IMR-90 (cell line): ENCODE measurements at regions not wholly inside any gene's neighbourhood (a gene's known extent, or its start where the extent isn't known, plus 50 kb on each side); places are given as distances from the start of the nearest gene placed in this dataset.

ENCODE experiments used
- ATAC-seq: fragments of 200-7000 bp; cut with Tn5 transposase; 2 replicates; pipeline ENCODE4 v1.9.1; 2020; ENCODE audit warnings: low read depth, mild to moderate bottlenecking, moderate library complexity
- BruUV-seq: library from RNA; stranded (reverse); fragments of 400-500 nt; replicated peaks from 2 replicates; lab custom pipeline; 2021; lab: Mats Ljungman, UMichigan
- CTCF ChIA-PET: fragments of 300-600 bp; formaldehyde crosslinking; extraction: SDS; loops from one replicate; lab custom pipeline; 2021; ENCODE audit warnings: antibody characterized with exemption; lab: Yijun Ruan, JAX
- POLR2A ChIA-PET: fragments of 300-600 bp; sonication (Branson Sonifier 250); formaldehyde crosslinking; loops from one replicate; lab custom pipeline; 2022; ENCODE audit warnings: antibody characterized with exemption; ENCODE audit not compliant: unreplicated experiment; lab: Charles Lee
- DNase-seq: peaks from one replicate; pipeline ENCODE4 v3.0.0; 2013
- H2AFZ ChIP-seq: replicated peaks from 2 replicates; pipeline ENCODE3; 2013; ENCODE audit warnings: low read length, mild to moderate bottlenecking; ENCODE audit not compliant: poor library complexity
- H2AK5ac ChIP-seq: 2 replicates; pipeline ENCODE4 v1.6.1; 2013; ENCODE audit warnings: low read depth, low read length, inconsistent platforms
- H2AK9ac ChIP-seq: replicated peaks from 2 replicates; pipeline ENCODE3; 2013; ENCODE audit warnings: mild to moderate bottlenecking, low read depth, low read length, moderate library complexity; ENCODE audit not compliant: poor library complexity
- H2BK120ac ChIP-seq: 2 replicates; pipeline ENCODE4 v1.6.1; 2013; ENCODE audit warnings: low read depth, low read length, inconsistent platforms
- H2BK15ac ChIP-seq: 3 replicates; pipeline ENCODE4 v1.6.1; 2013; ENCODE audit warnings: low read depth, low read length, inconsistent platforms
- H2BK20ac ChIP-seq: 2 replicates; pipeline ENCODE4 v1.6.1; 2013; ENCODE audit warnings: low read depth, mild to moderate bottlenecking, inconsistent platforms, low read length, moderate library complexity
- H2BK5ac ChIP-seq: 2 replicates; pipeline ENCODE4 v1.6.1; 2013; ENCODE audit warnings: mild to moderate bottlenecking, low read depth, low read length, inconsistent platforms; ENCODE audit not compliant: poor library complexity, severe bottlenecking
- H3K14ac ChIP-seq: replicated peaks from 2 replicates; pipeline ENCODE4 v1.6.1; 2013; ENCODE audit warnings: low read depth, low read length, inconsistent platforms
- H3K18ac ChIP-seq: 2 replicates; pipeline ENCODE4 v1.6.1; 2013; ENCODE audit warnings: low read depth, low read length, control low read depth
- H3K23ac ChIP-seq: 2 replicates; pipeline ENCODE4 v1.6.1; 2013; ENCODE audit warnings: low read depth, low read length, inconsistent platforms
- H3K27ac ChIP-seq: 2 replicates; pipeline ENCODE4 v1.5.1; 2013; ENCODE audit warnings: mild to moderate bottlenecking, control low read depth, low read length; ENCODE audit not compliant: insufficient read depth
- H3K27me3 ChIP-seq: 2 replicates; pipeline ENCODE4 v1.6.1; 2013; ENCODE audit warnings: low read length; ENCODE audit not compliant: control insufficient read depth, insufficient read depth
- H3K36me3 ChIP-seq: 2 replicates; pipeline ENCODE4 v1.6.1; 2013; ENCODE audit warnings: low read length, mixed read lengths; ENCODE audit not compliant: control insufficient read depth, insufficient read depth
- H3K4ac ChIP-seq: 2 replicates; pipeline ENCODE4 v1.6.1; 2013; ENCODE audit warnings: low read depth, low read length, inconsistent platforms
- H3K4me1 ChIP-seq: 2 replicates; pipeline ENCODE4 v1.6.1; 2013; ENCODE audit warnings: low read length, mixed read lengths; ENCODE audit not compliant: control insufficient read depth, insufficient read depth
- H3K4me2 ChIP-seq: 2 replicates; pipeline ENCODE4 v1.6.1; 2013; ENCODE audit warnings: low read depth, mild to moderate bottlenecking, control low read depth, low read length, moderate library complexity
- H3K4me3 ChIP-seq: 2 replicates; pipeline ENCODE4 v1.5.1; 2013; ENCODE audit warnings: low read depth, mild to moderate bottlenecking, control low read depth, low read length, moderate library complexity; ENCODE audit not compliant: insufficient read depth
- H3K56ac ChIP-seq: 2 replicates; pipeline ENCODE4 v1.6.1; 2013; ENCODE audit warnings: low read length, inconsistent platforms; ENCODE audit not compliant: insufficient read depth; ENCODE audit errors: extremely low read depth
- H3K79me1 ChIP-seq, 2 experiments: 2 replicates each; pipeline ENCODE4 v1.6.1; 2013; ENCODE audit warnings: low read length in 2 of 2, inconsistent platforms in 1 of 2, low read depth in 1 of 2
- H3K9ac ChIP-seq: 2 replicates; pipeline ENCODE4 v1.6.1; 2013; ENCODE audit warnings: low read depth, low read length, control low read depth
- H3K9me1 ChIP-seq: 2 replicates; pipeline ENCODE4 v1.6.1; 2013; ENCODE audit warnings: low read length, inconsistent platforms; ENCODE audit not compliant: insufficient read depth
- H3K9me3 ChIP-seq: 2 replicates; pipeline ENCODE4 v1.6.1; 2013; ENCODE audit warnings: low read length; ENCODE audit not compliant: control insufficient read depth, insufficient read depth
- H4K20me1 ChIP-seq: 2 replicates; pipeline ENCODE4 v1.6.1; 2013; ENCODE audit warnings: low read length, inconsistent platforms; ENCODE audit not compliant: insufficient read depth
- H4K5ac ChIP-seq: 2 replicates; pipeline ENCODE4 v1.6.1; 2013; ENCODE audit warnings: mild to moderate bottlenecking, low read depth, low read length, control low read depth
- H4K8ac ChIP-seq, 2 experiments: 2 replicates each; pipeline ENCODE4 v1.6.1; 2013; ENCODE audit warnings: low read depth in 2 of 2, low read length in 2 of 2, control low read depth in 1 of 2, inconsistent platforms in 1 of 2
- H4K91ac ChIP-seq: 2 replicates; pipeline ENCODE4 v1.6.1; 2013; ENCODE audit warnings: low read depth, low read length, inconsistent platforms; ENCODE audit not compliant: insufficient read depth
- MAFK ChIP-seq: IDR thresholded peaks from 2 replicates; pipeline ENCODE4 v1.6.1; 2012; ENCODE audit warnings: low read depth, low read length, improper control_type of control experiment
- POLR2A ChIP-seq: IDR thresholded peaks from 2 replicates; pipeline ENCODE4 v1.6.1; 2012; ENCODE audit warnings: mild to moderate bottlenecking, low read depth, low read length
- SMC3 ChIP-seq: fragments of 150-350 bp; IDR thresholded peaks from 2 replicates; pipeline ENCODE4 v1.6.1; 2016; ENCODE audit warnings: low read depth, mild to moderate bottlenecking, antibody characterized with exemption, low read length, moderate library complexity
- WGBS, 2 experiments: methylation state at CpG; one replicate each; pipeline versions ENCODE4 v1.1.5 to v1.1.7; 2013; ENCODE audit warnings: missing lambda C conversion rate in 2 of 2; ENCODE audit not compliant: insufficient read length in 1 of 2; ENCODE audit errors: extremely low coverage in 2 of 2; 5-methylcytosine and 5-hydroxymethylcytosine counted together
- dilution Hi-C: fragments of 300-500 bp; cut with HindIII; formaldehyde crosslinking; loops from one replicate; pipeline ENCODE4 v1.14.3; 2018; ENCODE audit warnings: low sequenced_read_pairs; ENCODE audit not compliant: unreplicated experiment
- in situ Hi-C: fragments of 300-500 bp; cut with MboI; formaldehyde crosslinking; loops from 3 replicates; pipeline ENCODE4 v1.14.3; 2019; ENCODE audit warnings: low sequenced_read_pairs, inconsistent platforms, mixed read lengths
- intact Hi-C: fragments of 100-400 bp; cut with micrococcal nuclease; formaldehyde crosslinking; loops from 2 replicates; pipeline ENCODE4 v1.10.0; 2022
- TF ChIP-seq, protein P1 (sequence below): fragments of 150-350 bp; IDR thresholded peaks from 2 replicates; pipeline ENCODE4 v1.6.1; 2016; ENCODE audit warnings: low read depth, mild to moderate bottlenecking, low read length, moderate library complexity, borderline replicate concordance

DNA sequence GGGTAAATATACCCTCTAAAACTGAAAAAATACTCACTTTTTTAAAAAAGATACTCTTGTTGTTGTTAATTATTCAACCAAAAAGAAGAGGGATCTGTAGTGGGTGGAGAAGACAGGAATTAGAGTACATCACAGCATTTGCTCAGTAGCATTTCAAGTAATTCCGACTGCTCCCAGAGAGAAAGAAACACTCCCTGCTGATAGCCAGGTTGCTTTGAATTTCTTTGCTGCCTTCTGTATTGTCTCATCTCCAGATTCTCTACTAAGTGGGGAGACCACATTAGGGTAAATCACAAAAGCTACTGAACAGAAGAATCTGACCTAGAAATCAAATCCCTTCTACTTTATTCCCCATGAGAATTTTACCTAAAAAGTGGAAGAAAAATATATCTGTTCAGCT is 661.1 kb downstream of the BRINP3 start:
- Histone ChIP-seq H3K14ac (no peak overlapping the region), H4K20me1 (no peaks in the 10 kb centered on the region), H3K79me1 (no peaks in the 10 kb centered on the region), H2BK5ac (no peak overlapping the region), H3K4me3 (no peak overlapping the region), H2AFZ (no peak overlapping the region), H2BK15ac (no peak overlapping the region), H3K27ac (no peak overlapping the region), H2BK20ac (no peak overlapping the region), H2AK9ac (no peak overlapping the region), H3K9me1 (no peaks in the 10 kb centered on the region), H2BK120ac (no peak overlapping the region), H3K18ac (no peak overlapping the region), H3K4me2 (no peak overlapping the region), H3K9me3 (no peaks in the 10 kb centered on the region), H3K9ac (no peak overlapping the region), H4K91ac (no peak overlapping the region), H2AK5ac (no peak overlapping the region), H3K56ac (no peak overlapping the region), H4K5ac (no peak overlapping the region), H3K4me1 (no peaks in the 10 kb centered on the region), H4K8ac (no peak overlapping the region), H3K27me3 (no peaks in the 10 kb centered on the region), H3K23ac (no peak overlapping the region), H3K4ac (no peak overlapping the region), H3K36me3 (no peaks in the 10 kb centered on the region)
- in situ Hi-C loops: no loop called here
- WGBS, 2 experiments: no CpG with 5 or more reads among the region's 1 CpG
- no peak for ATAC-seq
- no peak for DNase-seq
- BruUV-seq: no TSS peak
- intact Hi-C loops: no loop called here
- ChIA-PET CTCF (no interaction called here), POLR2A (no interaction called here)
- TF ChIP-seq POLR2A (no peak), SMC3 (no peak), MAFK (no peak)
- TF ChIP-seq, protein P1, sequence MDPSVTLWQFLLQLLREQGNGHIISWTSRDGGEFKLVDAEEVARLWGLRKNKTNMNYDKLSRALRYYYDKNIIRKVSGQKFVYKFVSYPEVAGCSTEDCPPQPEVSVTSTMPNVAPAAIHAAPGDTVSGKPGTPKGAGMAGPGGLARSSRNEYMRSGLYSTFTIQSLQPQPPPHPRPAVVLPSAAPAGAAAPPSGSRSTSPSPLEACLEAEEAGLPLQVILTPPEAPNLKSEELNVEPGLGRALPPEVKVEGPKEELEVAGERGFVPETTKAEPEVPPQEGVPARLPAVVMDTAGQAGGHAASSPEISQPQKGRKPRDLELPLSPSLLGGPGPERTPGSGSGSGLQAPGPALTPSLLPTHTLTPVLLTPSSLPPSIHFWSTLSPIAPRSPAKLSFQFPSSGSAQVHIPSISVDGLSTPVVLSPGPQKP: no peak
- dilution Hi-C loops: no loop called here
